Right cardiac atrium (tissue), 5 donors: ENCODE measurements at regions not wholly inside any gene's neighbourhood (a gene's known extent, or its start where the extent isn't known, plus 50 kb on each side); places are given as distances from the start of the nearest gene placed in this dataset.

Experiments
- ATAC-seq, 2 donors: fragments of 200-7000 bp; cut with Tn5 transposase; one replicate each; pipeline versions ENCODE4 v1.8.0 to v1.9.1; 2020; ENCODE audit warnings: moderate library complexity in 2 of 2, mild to moderate bottlenecking in 1 of 2
- DNase-seq, 3 donors: peaks; one replicate each; pipeline ENCODE4 v3.0.0-alpha.2; 2020
- H3K27ac ChIP-seq: one replicate; pipeline ENCODE4 v1.5.1; 2013; ENCODE audit warnings: mild to moderate bottlenecking, low read length, control low read depth, moderate library complexity
- H3K27me3 ChIP-seq: one replicate; pipeline ENCODE4 v1.6.1; 2013; ENCODE audit not compliant: control insufficient read depth, insufficient read depth
- H3K4me1 ChIP-seq: one replicate; pipeline ENCODE4 v1.6.1; 2013; ENCODE audit warnings: low read length; ENCODE audit not compliant: control insufficient read depth, insufficient read depth
- H3K4me3 ChIP-seq: one replicate; pipeline ENCODE4 v1.5.1; 2013; ENCODE audit warnings: low read length, control low read depth
- H3K9me3 ChIP-seq: one replicate; pipeline ENCODE4 v1.6.1; 2013; ENCODE audit warnings: low read length; ENCODE audit not compliant: control insufficient read depth
- WGBS: extraction: QIAGEN DNeasy Blood & Tissue Kit; methylation state at CpG from one replicate; pipeline ENCODE4 v1.1.7; 2013; 5-methylcytosine and 5-hydroxymethylcytosine counted together
- intact Hi-C, 4 donors: fragments of 100-400 bp; cut with DNase I; formaldehyde crosslinking; loops; one replicate each; pipeline versions ENCODE4 v1.11.0 to v1.14.0; 2022 to 2023
- donor health status: healthy with polysubstance abuse.
- donor health status: DM: no; HTN: yes; CAD: no.
- donor health status: DM: no; HTN: no; CAD: no.
- donor health status: DM: no; HTN: yes; CAD: no; lungs with severe emphysema.
- donor health status: DM: yes; HTN: yes; CAD: no.

DNA sequence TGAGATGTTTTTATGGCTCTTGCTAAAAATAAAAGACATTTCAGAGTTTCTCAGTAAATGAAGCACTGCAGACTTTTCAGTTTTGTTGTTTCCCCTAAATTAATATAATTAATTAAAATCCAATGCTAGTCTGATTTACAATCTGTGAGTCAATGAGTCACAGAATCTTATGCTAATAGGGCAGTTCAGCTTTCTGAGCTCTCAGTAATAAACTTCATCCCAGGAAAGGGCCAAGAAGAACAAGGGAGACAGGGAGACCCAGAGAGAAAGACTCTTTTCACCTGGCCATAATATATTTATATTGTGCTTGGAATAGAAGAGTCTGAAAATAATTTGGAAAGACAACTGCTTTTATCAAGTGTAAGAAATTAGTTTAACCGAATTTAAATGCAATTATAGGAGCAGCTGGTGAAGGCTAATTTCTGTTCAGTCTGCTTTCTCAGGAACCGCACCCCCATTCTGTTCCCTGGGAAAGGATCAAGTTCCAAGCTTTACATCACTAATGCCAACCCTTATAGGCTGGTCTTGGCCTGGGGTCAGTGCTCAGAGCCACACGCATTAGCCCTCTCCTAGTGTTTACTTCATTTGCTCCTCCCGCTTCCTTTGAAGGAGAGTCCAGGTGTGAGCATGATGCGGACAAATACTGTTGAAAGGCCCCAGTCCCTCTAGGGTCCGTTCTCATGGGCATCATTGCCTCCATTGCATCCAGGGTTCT lies 145.6 kb downstream of the ZBTB18 start:
- 85% methylated on average over 6 of the region's 6 CpGs for WGBS
- no peaks in the 10 kb centered on the region for H3K9me3 ChIP-seq
- H3K4me1 ChIP-seq: no peaks in the 10 kb centered on the region
- H3K27ac ChIP-seq: no peak overlapping the region
- no peaks in the 10 kb centered on the region for H3K27me3 ChIP-seq
- no peak overlapping the region for H3K4me3 ChIP-seq
- ATAC-seq: no peak
- intact Hi-C loops: no loop called here
- DNase-seq: no peak

DNA sequence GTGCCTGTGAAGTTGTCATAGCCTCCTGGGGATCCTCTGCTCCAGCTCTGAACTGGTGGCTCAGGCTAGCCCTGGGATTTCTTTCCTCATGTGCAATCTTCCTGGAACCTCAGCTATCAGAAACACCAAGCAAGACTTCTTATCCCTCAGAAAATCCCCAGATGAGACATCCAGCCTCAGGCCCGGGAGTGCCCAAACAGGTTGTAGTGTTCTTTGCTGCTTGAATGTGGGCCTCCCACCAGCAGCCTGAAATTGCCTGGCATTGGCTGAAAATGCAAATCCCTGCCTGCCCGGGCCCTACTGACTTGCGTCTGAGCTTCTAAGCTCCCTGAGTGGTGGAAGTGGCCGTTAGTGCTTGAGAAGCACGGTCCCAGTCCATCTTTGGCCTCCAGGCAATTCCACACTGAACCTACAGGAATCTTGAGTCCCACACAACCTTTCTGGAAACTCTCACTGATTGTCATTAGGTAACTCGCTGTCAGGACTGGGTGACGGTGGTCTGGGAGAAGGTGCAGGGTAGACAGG lies 146.8 kb downstream of the ZBTB18 start:
- WGBS: 95% methylated on average over 7 of the region's 7 CpGs
- ATAC-seq: no peak
- Histone ChIP-seq H3K9me3 (no peaks in the 10 kb centered on the region), H3K4me3 (no peak overlapping the region), H3K4me1 (no peaks in the 10 kb centered on the region), H3K27ac (no peak overlapping the region), H3K27me3 (no peaks in the 10 kb centered on the region)
- intact Hi-C loops: no loop called here
- no peak for DNase-seq

DNA sequence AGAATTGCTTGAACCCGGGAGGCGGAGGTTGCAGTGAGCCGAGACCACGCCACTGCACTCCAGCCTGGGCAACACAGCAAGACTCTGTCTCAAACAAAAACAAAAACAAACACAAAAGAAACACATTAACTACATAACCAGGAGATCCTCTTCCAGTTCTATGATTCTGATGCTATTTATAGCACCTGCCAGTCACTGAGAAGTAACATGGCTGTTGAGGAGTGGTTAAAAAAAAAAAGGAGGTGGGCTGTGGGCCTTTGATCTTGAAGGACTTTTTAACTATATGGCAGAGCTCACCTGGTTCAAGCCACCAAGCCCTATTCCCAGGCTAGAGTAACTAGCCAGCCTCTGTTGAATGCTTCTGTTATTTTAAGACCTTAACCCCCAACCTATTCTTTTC lies 148.8 kb downstream of the ZBTB18 start:
- no peak for ATAC-seq
- no peak overlapping the region for H3K27ac ChIP-seq
- no peaks in the 10 kb centered on the region for H3K9me3 ChIP-seq
- intact Hi-C loops: no loop called here
- H3K27me3 ChIP-seq: no peaks in the 10 kb centered on the region
- no peak overlapping the region for H3K4me3 ChIP-seq
- H3K4me1 ChIP-seq: no peaks in the 10 kb centered on the region
- 94% methylated on average over 4 of the region's 4 CpGs for WGBS
- DNase-seq: no peak

DNA sequence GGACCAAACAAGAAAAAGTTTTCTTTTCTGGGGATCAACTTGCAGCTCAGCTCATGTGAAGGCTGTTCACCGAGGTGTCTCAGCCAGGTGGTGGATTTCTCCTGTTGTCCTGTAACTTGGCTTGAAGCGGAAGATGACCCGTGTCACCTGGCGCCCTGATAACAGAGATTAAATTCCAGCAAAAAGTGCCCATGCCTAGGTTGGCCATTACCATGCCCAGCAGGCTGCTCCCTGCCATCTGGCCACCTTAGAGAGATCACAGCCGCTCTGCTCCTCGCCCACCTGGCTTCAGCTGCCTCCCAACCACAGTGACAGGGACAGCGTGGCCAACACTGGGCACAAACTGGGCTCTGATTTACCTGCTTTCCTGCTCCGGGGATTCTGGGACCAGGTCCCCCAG lies 149.5 kb downstream of the ZBTB18 start:
- Histone ChIP-seq H3K4me3 (no peak overlapping the region), H3K4me1 (no peaks in the 10 kb centered on the region), H3K27me3 (no peaks in the 10 kb centered on the region), H3K9me3 (no peaks in the 10 kb centered on the region), H3K27ac (no peak overlapping the region)
- ATAC-seq (no peak), DNase-seq (no peak)
- WGBS: 93% methylated on average over 8 of the region's 8 CpGs
- intact Hi-C loops: no loop called here

DNA sequence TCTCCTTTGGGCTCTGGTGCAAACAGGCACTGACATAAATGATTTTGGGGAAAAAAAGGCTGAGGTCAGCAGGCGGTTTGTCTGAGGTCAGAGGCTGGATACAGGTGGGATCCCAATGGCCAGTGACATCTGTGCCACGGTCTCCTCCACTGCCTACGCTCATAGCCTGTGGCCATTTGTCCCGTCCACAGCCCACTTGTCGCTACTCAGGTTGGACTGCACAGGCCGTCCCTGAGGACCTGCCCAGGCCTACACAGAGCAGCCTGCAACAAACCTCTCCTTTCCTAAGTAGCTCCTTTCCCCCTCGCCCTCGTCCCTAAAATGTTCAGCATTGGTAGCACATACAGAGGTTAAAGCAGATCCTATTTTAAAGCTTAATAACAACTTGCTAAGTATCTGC lies 150.7 kb downstream of the ZBTB18 start:
- DNase-seq (no peak), ATAC-seq (no peak)
- 95% methylated on average over 8 of the region's 8 CpGs for WGBS
- Histone ChIP-seq H3K9me3 (no peaks in the 10 kb centered on the region), H3K4me1 (no peaks in the 10 kb centered on the region), H3K4me3 (no peak overlapping the region), H3K27ac (no peak overlapping the region), H3K27me3 (no peaks in the 10 kb centered on the region)
- intact Hi-C loops: no loop called here

DNA sequence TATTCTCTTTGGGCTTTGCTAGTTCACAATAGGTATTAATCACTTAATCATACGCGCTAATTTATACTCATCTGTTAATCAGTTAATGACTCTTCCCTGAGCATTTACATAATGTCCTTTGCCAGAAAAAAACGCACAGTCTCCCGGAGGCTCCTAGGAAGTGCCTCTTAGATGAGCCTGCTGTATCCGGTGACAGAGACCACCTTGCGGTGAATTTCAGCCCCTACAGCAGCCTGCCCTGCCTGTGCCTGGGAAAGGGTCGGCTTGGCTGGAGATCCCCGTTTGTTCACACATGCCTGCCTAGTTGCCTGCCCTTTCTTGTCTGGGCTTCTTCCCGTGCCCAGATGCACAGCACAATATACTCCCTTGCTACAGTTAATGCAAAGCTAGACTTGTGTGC lies 152.9 kb downstream of the ZBTB18 start:
- no peak overlapping the region for H3K4me3 ChIP-seq
- no peaks in the 10 kb centered on the region for H3K4me1 ChIP-seq
- no peak for DNase-seq
- no peaks in the 10 kb centered on the region for H3K27me3 ChIP-seq
- no peak for ATAC-seq
- H3K9me3 ChIP-seq: no peaks in the 10 kb centered on the region
- intact Hi-C loops: no loop called here
- no peak overlapping the region for H3K27ac ChIP-seq
- WGBS: 83% methylated on average over 9 of the region's 9 CpGs

DNA sequence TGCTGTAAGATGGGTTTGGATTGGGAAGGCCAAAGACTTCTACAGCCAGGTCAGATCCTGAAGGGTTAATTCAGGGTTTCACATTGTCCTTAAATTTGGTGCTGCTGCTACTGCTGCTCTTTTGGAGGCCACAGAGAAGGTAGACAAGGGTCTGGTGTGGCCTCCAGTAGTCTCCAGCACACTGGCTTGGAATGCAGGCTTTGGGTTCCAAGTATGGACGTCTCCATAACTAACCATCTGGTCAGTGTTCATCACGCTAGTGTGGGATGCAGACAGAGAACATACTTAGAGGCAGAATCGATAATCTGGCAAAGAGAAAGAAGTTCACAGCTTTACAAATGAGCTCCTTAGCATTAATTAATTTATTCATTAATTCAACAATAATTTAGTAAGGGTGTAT lies 154.1 kb downstream of the ZBTB18 start:
- intact Hi-C loops: no loop called here
- WGBS: 64% methylated on average over 3 of the region's 3 CpGs
- no peak overlapping the region for H3K4me3 ChIP-seq
- DNase-seq (no peak), ATAC-seq (no peak)
- H3K27me3 ChIP-seq: no peaks in the 10 kb centered on the region
- H3K9me3 ChIP-seq: no peaks in the 10 kb centered on the region
- H3K4me1 ChIP-seq: no peaks in the 10 kb centered on the region
- no peak overlapping the region for H3K27ac ChIP-seq

DNA sequence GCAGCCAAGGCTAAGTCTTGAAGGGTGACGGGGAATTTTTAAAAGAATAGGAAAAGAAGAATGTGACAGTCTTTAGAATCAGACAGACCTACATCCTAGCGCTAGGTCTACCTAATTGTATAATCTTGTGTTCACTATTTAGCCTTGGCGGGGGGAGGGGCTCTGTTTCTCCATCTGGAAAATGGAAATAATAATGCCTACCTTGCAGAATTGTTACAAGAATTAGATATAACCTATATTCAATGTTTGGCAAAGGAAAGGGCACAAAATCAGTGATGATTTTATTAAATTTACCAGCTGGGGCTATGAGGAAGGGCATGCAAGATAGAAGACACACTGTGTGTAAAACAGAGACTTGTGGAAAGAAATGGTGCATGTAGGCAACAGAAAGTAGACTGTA lies 154.8 kb downstream of the ZBTB18 start:
- ATAC-seq (no peak), DNase-seq (no peak)
- Histone ChIP-seq H3K4me1 (no peaks in the 10 kb centered on the region), H3K27me3 (no peaks in the 10 kb centered on the region), H3K4me3 (no peak overlapping the region), H3K27ac (no peak overlapping the region), H3K9me3 (no peaks in the 10 kb centered on the region)
- intact Hi-C loops: no loop called here
- 95% methylated on average over 3 of the region's 3 CpGs for WGBS

DNA sequence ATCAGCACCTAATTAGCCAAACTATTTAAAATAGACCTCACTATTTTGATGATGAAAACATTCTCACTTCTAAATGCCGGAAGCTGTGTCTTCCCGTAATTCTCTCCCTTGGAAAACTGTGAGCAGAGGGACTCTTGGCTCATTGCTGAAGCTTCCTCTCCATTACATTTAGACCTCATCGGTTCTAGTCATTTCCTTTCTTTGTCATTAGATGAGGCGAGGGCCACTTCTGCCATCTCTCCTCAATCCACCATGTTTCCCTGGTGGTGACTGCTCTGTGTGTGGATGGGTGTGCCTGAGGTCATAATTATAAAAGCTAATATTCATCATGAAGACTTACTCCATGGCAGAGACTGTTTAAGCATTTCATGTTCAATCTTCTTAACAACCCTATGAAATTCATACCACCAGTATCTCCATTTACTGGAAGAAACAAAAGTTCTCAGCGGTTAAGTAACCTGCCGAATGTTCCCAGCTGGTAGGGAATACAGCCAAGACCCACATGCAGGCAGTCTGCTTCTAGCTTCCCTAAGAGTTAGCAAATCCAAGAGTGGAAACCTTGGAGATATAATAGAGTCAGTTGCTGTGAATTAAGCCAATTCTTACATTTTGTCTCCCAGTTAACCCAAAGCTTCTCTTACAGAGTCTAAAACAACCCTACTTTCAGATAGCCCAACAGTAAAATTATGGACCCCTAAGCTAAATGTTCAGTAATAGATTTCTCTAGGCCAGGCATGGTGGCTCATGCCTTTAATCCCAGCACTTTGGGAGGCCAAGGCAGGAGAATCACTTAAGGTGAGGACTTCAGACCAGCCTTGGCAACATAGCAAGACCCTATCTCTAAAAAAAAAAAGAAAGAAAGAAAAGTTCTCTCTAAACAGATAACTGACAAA lies 156.2 kb downstream of the ZBTB18 start:
- peaks cover 2% of the 10 kb centered on the region for H3K4me1 ChIP-seq
- DNase-seq: no peak

DNA sequence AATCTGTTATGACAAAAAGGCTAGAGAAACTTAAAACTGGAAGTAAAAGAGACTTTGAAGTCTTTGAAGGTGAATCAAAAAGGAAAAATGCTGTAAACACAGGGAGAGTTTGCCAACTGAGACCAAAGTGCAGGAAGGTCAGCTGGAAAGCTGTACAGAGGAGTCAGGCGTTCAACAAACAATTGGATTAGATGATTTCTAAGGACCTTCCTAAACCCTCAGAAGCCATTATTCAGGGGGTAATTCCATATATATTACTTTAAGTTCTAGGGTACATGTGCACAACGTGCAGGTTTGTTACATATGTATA lies 156.8 kb downstream of the ZBTB18 start:
- peaks cover 4% of the 10 kb centered on the region for H3K4me1 ChIP-seq
- H3K9me3 ChIP-seq: no peaks in the 10 kb centered on the region
- H3K4me3 ChIP-seq: no peak overlapping the region
- DNase-seq (no peak), ATAC-seq (no peak)
- intact Hi-C loops: no loop called here
- no peak overlapping the region for H3K27ac ChIP-seq
- no peaks in the 10 kb centered on the region for H3K27me3 ChIP-seq
- WGBS: 81% methylated on average over 2 of the region's 2 CpGs

More for the DNA sequence above, 156.2 kb downstream of the ZBTB18 start:
- no peaks in the 10 kb centered on the region for H3K27me3 ChIP-seq
- no peaks in the 10 kb centered on the region for H3K9me3 ChIP-seq
- peak in 1 of 2 donors; percentile 35 for ATAC-seq
- WGBS: 66% methylated on average over 6 of the region's 6 CpGs
- no peak overlapping the region for H3K4me3 ChIP-seq
- intact Hi-C loops: no loop called here
- H3K27ac ChIP-seq: no peak overlapping the region

DNA sequence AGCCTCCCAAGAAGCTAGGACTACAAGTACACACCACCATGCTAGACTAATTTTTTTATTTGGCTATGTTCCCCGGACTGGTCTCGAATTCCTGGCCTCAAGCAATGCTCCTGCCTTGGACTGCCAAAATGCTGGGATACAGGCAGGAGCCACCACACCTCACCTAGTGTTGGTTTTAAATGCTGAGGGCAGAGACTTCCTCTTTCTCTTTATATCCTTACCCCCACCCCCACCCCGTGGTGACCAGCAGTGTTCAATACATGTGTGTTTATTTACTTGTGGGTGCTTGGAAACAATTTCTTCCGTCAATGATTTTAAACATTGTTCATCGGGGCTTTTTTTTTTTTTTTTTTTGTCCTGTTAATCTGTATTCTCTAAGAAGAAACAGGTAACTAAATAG lies 158.9 kb downstream of the ZBTB18 start:
- H3K4me1 ChIP-seq: peaks cover 4% of the 10 kb centered on the region
- 70% methylated on average over 5 of the region's 5 CpGs for WGBS
- no peak overlapping the region for H3K4me3 ChIP-seq
- no peak overlapping the region for H3K27ac ChIP-seq
- intact Hi-C loops: no loop called here
- H3K27me3 ChIP-seq: no peaks in the 10 kb centered on the region
- H3K9me3 ChIP-seq: no peaks in the 10 kb centered on the region
- DNase-seq (no peak), ATAC-seq (no peak)
